NCI-H1105 treated with DMSO at 0.1 percent for 48 hours (cell line): ENCODE measurements at regions not wholly inside any gene's neighbourhood (a gene's known extent, or its start where the extent isn't known, plus 50 kb on each side); places are given as distances from the start of the nearest gene placed in this dataset.
A peak's percentile ranks its signal among the peaks of the same experiment; 100 is the strongest.
"Not testable (repeated sequence)": the region's sequence is repeated elsewhere in the genome, so short reads cannot be mapped to it uniquely, and the experiment has no call there.

Source experiments
- DNase-seq: peaks from one replicate; lab custom pipeline; 2025; lab: John Stamatoyannopoulos, UW

GRCh38 chr6:131336596-131336995 is 201.3 kb downstream of the AKAP7 start:
- no peak for DNase-seq

- not testable (repeated sequence) for DNase-seq
These were observed 211.6 kb downstream of the AKAP7 start for GRCh38 chr6:131346896-131347295.

DNA sequence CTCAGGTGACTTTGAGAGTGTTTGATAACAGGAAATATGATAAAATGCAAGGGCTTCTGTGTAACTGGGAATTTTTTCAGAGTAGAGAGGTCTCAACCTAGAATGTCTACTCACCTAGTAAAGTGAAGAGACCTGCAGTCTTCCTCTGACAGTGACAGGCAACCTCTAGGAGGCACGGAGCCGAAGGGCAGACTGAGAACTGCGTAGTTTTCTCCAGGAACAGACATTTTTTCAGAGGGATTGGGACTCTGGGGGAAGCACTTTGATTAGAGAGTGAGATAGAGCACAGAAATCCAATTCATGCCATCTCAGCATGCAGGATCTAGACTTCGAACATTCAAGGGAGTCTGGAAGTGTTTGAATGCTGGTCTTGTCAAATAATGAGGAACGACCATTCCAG is 213.3 kb downstream of the AKAP7 start:
- no peak for DNase-seq

- DNase-seq, result no peak
These were observed 213.9 kb downstream of the AKAP7 start for GRCh38 chr6:131349199-131349598.

DNA sequence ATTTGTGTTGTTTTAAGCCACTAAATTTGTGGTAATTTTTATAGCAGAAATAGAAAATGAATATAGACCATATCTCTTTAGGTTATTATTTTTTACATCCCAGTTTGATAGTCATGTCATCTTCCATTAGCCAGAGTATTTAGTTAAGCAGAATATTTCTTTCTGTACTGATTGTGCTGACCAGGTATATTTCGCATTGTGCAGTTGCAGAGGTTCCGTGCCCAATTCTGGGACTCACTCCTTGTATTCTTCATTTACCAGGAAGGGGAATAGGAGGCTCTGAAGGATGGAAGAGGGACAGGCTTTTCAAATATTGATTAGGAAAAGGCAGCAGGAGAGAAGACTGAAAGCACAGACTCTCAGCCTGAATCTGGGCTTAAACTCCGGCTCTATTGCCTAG is 217.8 kb downstream of the AKAP7 start:
- DNase-seq, result no peak

DNA sequence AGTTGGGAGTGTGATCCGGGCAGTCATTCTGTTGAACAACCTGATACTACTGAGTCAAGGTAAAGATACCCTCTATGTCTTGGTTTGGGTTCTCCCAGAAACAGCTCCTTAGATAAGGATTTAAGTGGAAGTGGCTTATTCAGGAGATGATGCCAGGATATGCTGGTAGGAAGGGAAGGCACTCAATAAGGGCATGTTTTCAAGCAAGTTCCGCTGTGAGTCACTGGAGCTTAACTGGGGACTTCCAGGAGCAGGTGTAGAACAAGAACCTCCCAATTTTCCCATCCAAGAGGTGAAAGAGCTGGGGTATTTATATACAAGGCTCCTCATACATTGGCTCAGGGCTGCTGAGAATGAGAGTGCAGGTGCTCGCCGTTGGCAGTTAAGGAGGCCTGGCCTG is 218.6 kb downstream of the AKAP7 start:
- DNase-seq, result no peak

- DNase-seq, result no peak
These were observed 218.7 kb upstream of the ARG1 start for GRCh38 chr6:131354356-131354755.

DNA sequence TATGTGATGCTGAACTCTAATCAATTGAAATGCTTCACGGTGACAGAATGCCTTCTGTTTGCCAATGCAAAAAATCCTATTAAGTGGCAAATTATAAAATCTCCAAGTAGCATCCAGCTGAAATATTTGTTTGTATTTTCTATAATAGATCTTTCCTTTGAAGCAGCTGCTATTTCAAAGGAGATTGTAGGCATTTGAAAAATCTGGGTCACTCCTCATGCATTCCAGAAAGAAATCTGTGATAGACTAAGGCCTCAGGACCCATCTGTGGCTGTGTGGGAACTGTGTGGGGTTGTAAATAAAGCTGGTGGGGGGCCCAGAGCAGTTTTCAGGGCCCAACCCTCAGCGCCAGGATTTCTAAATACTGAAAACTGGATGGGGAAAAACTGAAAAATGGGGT is 216.9 kb upstream of the ARG1 start:
- DNase-seq, result no peak

DNA sequence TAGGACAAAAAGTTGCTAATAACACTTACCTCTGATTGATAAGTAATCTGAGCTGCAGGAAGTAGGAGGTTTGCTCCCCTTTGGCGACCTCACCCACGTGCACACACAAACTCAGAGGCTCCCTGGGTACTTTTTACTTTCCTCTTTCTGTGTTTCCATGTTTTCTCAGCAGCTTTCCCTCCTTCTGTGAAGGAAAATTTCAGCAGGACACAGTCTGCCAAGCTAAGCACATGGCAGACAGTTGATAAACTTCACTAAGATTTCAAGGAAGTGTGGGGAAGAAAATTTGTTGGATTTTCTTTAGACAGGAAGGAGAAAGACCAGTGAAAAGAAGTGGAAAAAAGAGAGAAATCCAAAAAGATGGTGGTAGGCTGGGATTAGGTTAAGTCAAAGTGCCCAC is 215.5 kb upstream of the ARG1 start:
- no peak for DNase-seq

GRCh38 chr6:131362070-131362469 is 211.0 kb upstream of the ARG1 start:
- DNase-seq, result no peak

DNA sequence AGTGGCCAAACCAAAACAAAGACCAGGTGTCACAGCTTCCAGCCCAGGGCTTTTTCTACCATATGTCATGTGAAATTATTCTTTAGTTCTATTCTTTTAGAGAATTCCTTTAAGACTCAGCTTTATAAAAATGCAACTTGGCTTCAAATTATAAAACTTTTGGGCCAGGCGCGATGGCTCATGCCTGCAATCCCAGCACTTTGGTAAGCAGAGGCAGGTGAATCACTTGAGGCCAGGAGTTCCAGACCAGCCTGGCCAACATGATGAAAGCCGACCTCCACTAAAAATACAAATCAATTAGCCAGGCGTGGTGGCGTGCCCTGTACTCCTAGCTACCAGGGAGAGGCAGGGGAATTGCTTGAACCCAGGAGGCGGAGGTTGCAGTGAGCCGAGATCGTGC is 210.3 kb upstream of the ARG1 start:
- DNase-seq, result no peak

DNA sequence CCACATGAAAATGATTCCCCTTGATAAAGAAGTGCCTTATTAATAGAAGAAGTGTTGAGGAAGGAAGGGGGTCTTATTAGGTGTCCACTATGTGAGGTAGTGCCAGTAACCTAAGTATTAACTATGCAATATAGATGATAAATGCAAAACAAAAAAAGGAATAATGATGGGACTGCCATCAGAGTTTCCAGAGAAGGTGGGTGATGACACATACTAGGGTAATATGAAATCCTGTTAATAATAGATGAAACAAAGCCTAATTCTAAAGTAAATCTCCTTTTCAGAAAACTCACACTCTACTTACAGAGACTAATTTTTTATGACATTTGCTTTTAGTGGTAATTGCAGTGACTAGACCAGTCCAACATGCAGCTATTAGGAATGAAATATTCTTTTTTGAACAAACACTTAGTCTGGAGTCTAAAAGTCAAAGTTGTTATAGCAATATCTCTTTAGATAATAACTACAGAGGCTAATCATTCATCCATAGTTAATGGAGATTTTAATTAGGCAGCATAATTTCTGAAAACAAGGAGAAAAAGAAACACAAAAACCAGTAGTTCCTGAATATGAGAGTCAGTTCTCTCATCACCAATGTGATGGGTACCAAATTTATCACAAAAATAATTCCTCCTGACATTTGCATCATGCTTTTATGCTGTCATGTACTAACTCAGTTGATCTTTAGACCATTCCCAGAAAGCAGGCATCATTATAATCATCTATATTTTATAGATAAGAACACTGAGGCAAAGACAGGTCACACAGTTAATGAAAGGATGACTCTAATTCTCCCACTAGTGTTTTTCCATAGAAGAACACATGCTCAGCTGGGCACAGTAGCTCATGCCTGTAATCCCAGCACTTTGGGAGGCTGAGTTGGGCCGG is 208.8 kb upstream of the ARG1 start:
- DNase-seq, result no peak

DNA sequence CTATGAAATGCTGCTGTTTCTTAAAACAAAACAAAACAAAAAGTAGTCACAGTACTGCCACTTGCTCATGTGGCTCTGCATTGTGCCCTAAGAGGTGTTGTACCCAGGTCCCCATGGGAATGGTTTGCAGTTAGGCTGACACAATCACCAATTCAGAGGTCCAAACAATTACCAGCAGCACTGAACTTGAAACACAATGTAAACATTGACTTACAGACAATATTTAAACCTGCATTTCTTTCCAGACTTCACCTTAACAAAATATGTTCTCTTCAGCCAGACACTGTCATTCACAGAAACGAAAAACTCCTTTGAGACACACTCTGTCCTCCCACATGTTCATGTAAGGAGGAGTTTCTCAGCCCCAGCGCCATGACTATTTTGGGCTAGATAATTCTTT is 206.8 kb upstream of the ARG1 start:
- DNase-seq, result no peak

- no peak for DNase-seq
These were observed 205.7 kb upstream of the ARG1 start for GRCh38 chr6:131367206-131367873.

DNA sequence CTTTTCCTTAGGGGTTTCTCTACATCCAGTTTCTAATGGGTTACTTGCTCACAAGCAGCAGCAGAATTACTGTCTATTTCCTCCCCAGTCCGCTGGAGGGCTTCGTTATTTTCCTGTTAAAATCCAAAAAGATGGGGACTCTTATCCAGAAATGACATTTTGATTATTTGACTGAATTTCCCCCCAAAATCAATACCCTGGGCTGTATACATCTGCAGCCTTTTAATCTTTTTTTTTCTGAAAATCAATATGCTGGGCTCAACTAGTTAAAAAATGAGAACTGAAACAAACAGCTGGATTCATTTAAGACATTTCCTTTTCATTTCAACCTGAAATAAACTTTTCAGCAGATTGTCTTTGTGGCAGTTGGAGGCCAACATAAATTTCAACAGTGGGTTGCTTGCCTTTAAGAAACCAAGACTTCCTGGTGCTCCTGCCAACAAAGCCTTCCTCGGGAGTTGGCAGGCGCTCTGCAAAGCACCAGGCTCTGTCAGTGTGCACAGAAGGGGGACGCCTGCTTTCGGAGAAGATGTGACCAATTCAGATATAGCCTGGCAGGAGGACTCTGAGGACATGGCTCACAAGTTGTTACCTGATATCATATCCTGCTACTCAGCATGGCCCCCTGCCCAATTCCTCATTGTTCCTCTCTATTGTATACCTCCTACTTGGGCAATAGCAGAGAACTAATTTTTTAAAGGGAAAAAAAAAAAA is 204.7 kb upstream of the ARG1 start:
- no peak for DNase-seq

DNA sequence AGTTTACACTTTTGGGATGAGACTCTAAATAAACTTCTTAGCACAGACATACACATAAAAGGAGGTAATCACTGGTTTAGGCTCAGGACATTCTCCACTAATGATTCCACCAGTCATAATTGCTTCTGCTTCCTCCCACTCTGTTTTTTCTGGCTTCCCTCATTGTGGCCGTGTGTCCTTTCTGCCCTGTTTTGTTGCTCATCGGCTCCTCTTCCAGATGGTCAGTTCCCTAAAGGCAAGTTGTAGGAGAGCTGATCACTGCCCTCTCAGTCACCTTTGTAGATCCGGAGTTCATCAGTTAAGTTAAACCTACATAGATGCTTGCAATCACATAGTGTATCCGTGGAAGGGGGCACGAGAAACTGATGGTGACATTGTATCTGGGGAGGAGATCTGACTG is 200.5 kb upstream of the ARG1 start:
- no peak for DNase-seq

DNA sequence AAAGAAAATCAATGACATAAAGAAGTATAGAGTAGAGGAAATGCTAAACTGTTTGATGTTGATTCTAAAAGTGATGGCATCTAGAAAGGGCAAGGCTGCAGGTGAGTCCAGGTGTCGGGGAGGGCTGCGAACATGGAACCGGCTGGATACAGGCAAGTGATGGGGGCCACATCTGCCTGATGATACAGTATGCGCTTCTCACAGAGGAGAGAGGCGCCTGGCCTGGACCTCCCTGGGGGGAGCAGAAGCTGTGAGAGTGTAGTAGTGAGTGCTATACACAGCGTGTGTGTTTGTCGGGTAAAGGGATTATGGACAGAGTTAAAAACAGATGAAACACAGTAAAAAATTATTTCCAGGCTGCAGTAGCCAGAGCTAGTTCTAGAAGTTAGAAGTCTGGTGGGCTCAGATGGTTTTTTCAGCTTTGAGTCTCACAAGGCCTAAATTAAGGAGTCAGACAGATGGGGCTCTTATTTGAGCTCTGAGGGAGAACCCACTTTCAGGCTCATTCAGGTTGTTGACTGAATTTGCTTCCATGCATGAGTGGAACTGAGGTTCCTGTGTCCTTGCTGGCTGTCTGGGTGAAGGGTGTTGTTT is 195.8 kb upstream of the ARG1 start:
- DNase-seq, result no peak

GRCh38 chr6:131378874-131379273 is 194.2 kb upstream of the ARG1 start:
- no peak for DNase-seq

DNA sequence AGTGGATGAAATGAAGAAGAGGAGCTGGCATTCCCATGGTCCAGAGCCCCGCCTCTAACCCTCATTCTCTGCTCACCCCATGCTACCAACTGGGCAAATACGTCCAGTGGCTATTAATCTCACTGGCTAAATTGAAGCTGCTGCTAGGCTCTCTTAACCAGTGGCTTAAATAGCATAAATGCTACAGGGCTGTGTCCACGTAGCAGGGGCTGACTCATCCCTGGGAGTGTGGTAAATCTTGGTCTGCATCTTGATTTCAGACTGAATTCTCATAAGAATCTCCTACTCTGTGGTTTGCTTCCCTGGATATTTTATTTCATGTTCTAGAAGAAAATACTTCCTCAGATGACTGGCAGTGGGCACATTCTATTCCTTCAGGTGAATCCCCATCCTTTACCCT is 193.1 kb upstream of the ARG1 start:
- DNase-seq, result no peak

GRCh38 chr6:131381052-131381708 is 191.8 kb upstream of the ARG1 start:
- no peak for DNase-seq

DNA sequence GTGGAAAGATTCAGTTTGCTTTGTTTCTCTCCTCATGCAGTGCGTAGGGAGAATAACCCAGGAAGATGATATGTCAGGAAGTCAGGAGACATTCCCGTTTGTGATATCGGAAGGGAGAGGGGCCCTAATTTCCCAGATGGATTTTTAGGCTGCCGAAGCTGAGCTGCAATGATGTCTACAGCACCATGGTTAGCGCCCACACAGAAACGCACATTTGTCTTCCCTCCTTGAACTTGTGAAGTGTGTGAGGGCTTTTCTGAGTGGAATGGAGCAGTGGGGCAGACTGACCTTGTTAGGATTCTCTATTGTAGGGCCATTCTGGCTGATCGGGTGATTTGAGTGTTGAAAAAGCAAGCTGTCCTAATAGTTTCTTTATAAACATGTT is 191.3 kb upstream of the ARG1 start:
- no peak for DNase-seq

DNA sequence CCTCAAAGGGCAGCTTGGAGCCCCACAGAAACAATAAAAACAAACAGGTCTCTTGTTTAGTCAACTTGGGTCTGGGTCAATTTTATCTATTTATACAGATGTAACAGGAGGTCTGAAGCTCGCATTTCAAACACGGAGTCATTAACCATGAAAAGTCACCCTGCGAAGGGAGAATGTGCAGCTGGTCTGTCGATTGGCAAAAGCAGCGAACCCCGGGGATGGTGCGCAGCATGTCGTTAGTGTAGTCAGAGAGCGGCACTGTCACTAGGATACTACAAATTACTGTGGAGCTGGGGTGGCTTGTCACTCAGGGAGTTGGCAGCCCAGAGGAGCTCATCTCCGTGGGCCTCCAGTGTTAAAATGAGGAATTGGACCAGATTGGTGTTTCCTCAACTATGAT is 190.4 kb upstream of the ARG1 start:
- DNase-seq, result peak; percentile 23
